Spleen (tissue), 7 donors: ENCODE measurements at regions not wholly inside any gene's neighbourhood (a gene's known extent, or its start where the extent isn't known, plus 50 kb on each side); places are given as distances from the start of the nearest gene placed in this dataset.

Experiments used
- CTCF ChIP-seq, 11 experiments: fragments of 200-600 bp in 7 of 11; fragments of 450-650 bp in 4 of 11; sonication (generic) in 4 of 11; IDR thresholded peaks in 8 of 11; conservative IDR thresholded peaks in 3 of 11; 1 replicate in 7 of 11; 2 replicates in 4 of 11; pipeline versions ENCODE4 v1.4.0 to v1.8.0; 2016 to 2021; ENCODE audit warnings: antibody characterized with exemption in 11 of 11, inconsistent platforms in 4 of 11, mild to moderate bottlenecking in 1 of 11
- POLR2A ChIP-seq, 3 donors: fragments of 450-650 bp; IDR thresholded peaks; one replicate each; pipeline ENCODE4 v1.5.1; 2017; ENCODE audit warnings: antibody characterized with exemption in 3 of 3, mild to moderate bottlenecking in 1 of 3
- POLR2AphosphoS5 ChIP-seq, 3 donors: sonication (generic); formaldehyde crosslinking; IDR thresholded peaks; one replicate each; pipeline ENCODE4 v1.5.1; 2017; ENCODE audit warnings: antibody characterized with exemption in 3 of 3
- donor health status: DM: no; HTN: no; CAD: no; lungs with moderate emphysema.
- donor health status: DM: no; HTN: no; CAD: no.
- donor health status: DM: no; HTN: no; CAD: no.

GRCh38 chr4:72970756-72971155 lies 98.8 kb downstream of the COX18 start:
- TF ChIP-seq CTCF (IDR thresholded peaks at IDR 0.05 in 8 of 11, conservative IDR thresholded peaks at IDR 0.05 in 3 of 11) (no peak), POLR2AphosphoS5 (IDR thresholded peaks at IDR 0.05) (no peak), POLR2A (IDR thresholded peaks at IDR 0.05) (no peak)
